K562 (cell line): ENCODE measurements at regions not wholly inside any gene's neighbourhood (a gene's known extent, or its start where the extent isn't known, plus 50 kb on each side); places are given as distances from the start of the nearest gene placed in this dataset.

Source experiments
- MGA ChIP-seq: fragments of 450-650 bp; IDR thresholded peaks from 2 replicates; pipeline ENCODE4 v1.6.1; 2016; ENCODE audit warnings: mild to moderate bottlenecking, moderate library complexity
- NCOR1 ChIP-seq: fragments of 450-650 bp; IDR thresholded peaks from 2 replicates; pipeline ENCODE4 v1.6.1; 2016; ENCODE audit warnings: mild to moderate bottlenecking, moderate library complexity
- ZBTB11 ChIP-seq, 3 experiments: fragments of 200-800 bp in 1 of 3; fragments of 250-450 bp in 1 of 3; fragments of 450-650 bp in 1 of 3; sonication (Bioruptor Pico) in 1 of 3; sonication (Bioruptor generic) in 1 of 3; formaldehyde crosslinking in 1 of 3; IDR thresholded peaks; 2 replicates each; pipeline versions ENCODE4 v1.6.1 to v1.8.0; 2016 to 2022; ENCODE audit warnings: mild to moderate bottlenecking in 2 of 3, missing genetic modification characterization in 2 of 3, missing compliant biosample characterization in 1 of 3, moderate library complexity in 1 of 3

- TF ChIP-seq MGA (no peak), NCOR1 (no peak), ZBTB11 (CRISPR knock-in tag; IDR thresholded peaks at IDR 0.05) (no peak)
Measured at GRCh38 chr1:5311634-5312292, 657.4 kb downstream of the AJAP1 start (continued).
